ENCODE measurements at regions not wholly inside any gene's neighbourhood (a gene's known extent, or its start where the extent isn't known, plus 50 kb on each side); places are given as distances from the start of the nearest gene placed in this dataset.

- Histone ChIP-seq H3K79me2 (no peaks in the 10 kb centered on the region), H3K9me3 (ENCODE audit: control insufficient read depth, low read length) (no peaks in the 10 kb centered on the region), H3K4me2 (ENCODE audit: low read length) (no peak overlapping the region), H2AFZ (no peak overlapping the region), H3K4me3 (ENCODE audit: low read depth, low read length) (no peak overlapping the region), H3K4me1 (no peaks in the 10 kb centered on the region), H3K9ac (no peak overlapping the region), H3K36me3 (ENCODE audit: control insufficient read depth, insufficient read depth, low read length) (no peaks in the 10 kb centered on the region), H3K27ac (no peak overlapping the region), H3K27me3 (ENCODE audit: control insufficient read depth, insufficient read depth, low read length) (no peaks in the 10 kb centered on the region)
- TF ChIP-seq CTCF (IDR thresholded peaks at IDR 0.05), result no peak
Observed at GRCh38 chr13:64471916-64472315, 2758.2 kb downstream of the PCDH9 start.

- TF ChIP-seq CTCF (IDR thresholded peaks at IDR 0.05), result no peak
- Histone ChIP-seq H3K27ac (no peak overlapping the region), H3K4me1 (no peaks in the 10 kb centered on the region), H2AFZ (no peak overlapping the region), H3K79me2 (no peaks in the 10 kb centered on the region), H3K4me3 (ENCODE audit: low read depth, low read length) (no peak overlapping the region), H3K9me3 (ENCODE audit: control insufficient read depth, low read length) (no peaks in the 10 kb centered on the region), H3K27me3 (ENCODE audit: control insufficient read depth, insufficient read depth, low read length) (no peaks in the 10 kb centered on the region), H3K36me3 (ENCODE audit: control insufficient read depth, insufficient read depth, low read length) (no peaks in the 10 kb centered on the region), H3K4me2 (ENCODE audit: low read length) (no peak overlapping the region), H3K9ac (no peak overlapping the region)
Observed at GRCh38 chr13:64470751-64471150, 2759.4 kb downstream of the PCDH9 start.

GRCh38 chr13:64459778-64460177 lies 2770.4 kb downstream of the PCDH9 start:
- Histone ChIP-seq H3K4me2 (ENCODE audit: low read length) (no peak overlapping the region), H3K9me3 (ENCODE audit: control insufficient read depth, low read length) (no peaks in the 10 kb centered on the region), H2AFZ (no peak overlapping the region), H3K4me1 (no peaks in the 10 kb centered on the region), H3K9ac (no peak overlapping the region), H3K27ac (no peak overlapping the region), H3K27me3 (ENCODE audit: control insufficient read depth, insufficient read depth, low read length) (no peaks in the 10 kb centered on the region), H3K36me3 (ENCODE audit: control insufficient read depth, insufficient read depth, low read length) (no peaks in the 10 kb centered on the region), H3K79me2 (no peaks in the 10 kb centered on the region), H3K4me3 (ENCODE audit: low read depth, low read length) (no peak overlapping the region)
- no peak for TF ChIP-seq CTCF (IDR thresholded peaks at IDR 0.05)

GRCh38 chr13:64457976-64458375 lies 2772.2 kb downstream of the PCDH9 start:
- no peaks in the 10 kb centered on the region for H3K36me3 ChIP-seq (ENCODE audit: control insufficient read depth, insufficient read depth, low read length)
- H3K9me3 ChIP-seq (ENCODE audit: control insufficient read depth, low read length), result no peaks in the 10 kb centered on the region
- no peak overlapping the region for H3K4me2 ChIP-seq (ENCODE audit: low read length)
- H2AFZ ChIP-seq, result no peak overlapping the region
- no peak overlapping the region for H3K4me3 ChIP-seq (ENCODE audit: low read depth, low read length)
- H3K27ac ChIP-seq, result no peak overlapping the region
- no peak for TF ChIP-seq CTCF (IDR thresholded peaks at IDR 0.05)
- H3K79me2 ChIP-seq, result no peaks in the 10 kb centered on the region
- no peak overlapping the region for H3K9ac ChIP-seq
- no peaks in the 10 kb centered on the region for H3K27me3 ChIP-seq (ENCODE audit: control insufficient read depth, insufficient read depth, low read length)
- H3K4me1 ChIP-seq, result no peaks in the 10 kb centered on the region

- H3K9ac ChIP-seq, result no peak overlapping the region
- H3K27me3 ChIP-seq (ENCODE audit: control insufficient read depth, insufficient read depth, low read length), result no peaks in the 10 kb centered on the region
- no peak overlapping the region for H3K4me2 ChIP-seq (ENCODE audit: low read length)
- H2AFZ ChIP-seq, result no peak overlapping the region
- no peak overlapping the region for H3K27ac ChIP-seq
- no peaks in the 10 kb centered on the region for H3K79me2 ChIP-seq
- H3K9me3 ChIP-seq (ENCODE audit: control insufficient read depth, low read length), result no peaks in the 10 kb centered on the region
- no peak for TF ChIP-seq CTCF (IDR thresholded peaks at IDR 0.05)
- no peaks in the 10 kb centered on the region for H3K36me3 ChIP-seq (ENCODE audit: control insufficient read depth, insufficient read depth, low read length)
- H3K4me1 ChIP-seq, result no peaks in the 10 kb centered on the region
- no peak overlapping the region for H3K4me3 ChIP-seq (ENCODE audit: low read depth, low read length)
Observed at GRCh38 chr13:64455124-64455523, 2775.0 kb downstream of the PCDH9 start.

Data from parathyroid adenoma (tissue), 2 donors.